ENCODE measurements at regions not wholly inside any gene's neighbourhood (a gene's known extent, or its start where the extent isn't known, plus 50 kb on each side); places are given as distances from the start of the nearest gene placed in this dataset.

- TF ChIP-seq POLR2A (IDR thresholded peaks at IDR 0.05; ENCODE audit: borderline replicate concordance, extremely low read depth, insufficient read depth, insufficient read length): no peak
- TF ChIP-seq CTCF (IDR thresholded peaks at IDR 0.05 in 2 of 3, conservative IDR thresholded peaks at IDR 0.05 in 1 of 3; ENCODE audit: borderline replicate concordance in 1 of 3, insufficient read depth in 1 of 3, low read depth in 2 of 3, low read length in 2 of 3): no peak
- TF ChIP-seq ATF3 (IDR thresholded peaks at IDR 0.05): no peak
- TF ChIP-seq JUND (IDR thresholded peaks at IDR 0.05): no peak
- no peak for TF ChIP-seq POLR2AphosphoS5 (IDR thresholded peaks at IDR 0.05; ENCODE audit: low read depth, low read length)
- no peak for TF ChIP-seq ZNF274 (IDR thresholded peaks at IDR 0.05; ENCODE audit: low read depth, low read length)
- no peak for TF ChIP-seq CEBPB (IDR thresholded peaks at IDR 0.05; ENCODE audit: low read depth)
- TF ChIP-seq ELF1 (IDR thresholded peaks at IDR 0.05; ENCODE audit: borderline replicate concordance, low read depth): no peak
- no peak for TF ChIP-seq MAX (IDR thresholded peaks at IDR 0.05)
These were observed 109.6 kb downstream of the APOB start for GRCh38 chr2:20934236-20934635.
